ENCODE measurements at regions not wholly inside any gene's neighbourhood (a gene's known extent, or its start where the extent isn't known, plus 50 kb on each side); places are given as distances from the start of the nearest gene placed in this dataset.
"Not testable (repeated sequence)": the region's sequence is repeated elsewhere in the genome, so short reads cannot be mapped to it uniquely, and the experiment has no call there.

DNA sequence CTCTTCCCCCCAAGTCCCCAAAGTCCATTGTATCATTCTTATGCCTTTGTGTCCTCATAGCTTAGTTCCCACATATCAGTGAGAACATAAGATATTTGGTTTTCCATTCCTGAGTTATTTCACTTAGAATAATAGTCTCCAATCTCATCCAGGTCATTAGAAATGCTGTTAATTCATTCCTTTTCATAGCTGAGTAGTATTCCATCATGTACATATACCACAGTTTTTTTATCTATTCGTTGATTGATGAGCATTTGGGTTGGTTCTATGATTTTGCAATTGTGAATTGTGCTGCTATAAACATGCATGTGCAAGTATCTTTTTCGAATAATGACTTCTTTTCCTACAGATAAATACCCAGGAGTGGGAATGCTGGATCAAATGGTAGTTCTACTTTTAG, 359.6 kb downstream of the ADAMTS20 start:
- DNase-seq (ENCODE audit: low read depth in 2 of 2): not testable (repeated sequence)

DNA sequence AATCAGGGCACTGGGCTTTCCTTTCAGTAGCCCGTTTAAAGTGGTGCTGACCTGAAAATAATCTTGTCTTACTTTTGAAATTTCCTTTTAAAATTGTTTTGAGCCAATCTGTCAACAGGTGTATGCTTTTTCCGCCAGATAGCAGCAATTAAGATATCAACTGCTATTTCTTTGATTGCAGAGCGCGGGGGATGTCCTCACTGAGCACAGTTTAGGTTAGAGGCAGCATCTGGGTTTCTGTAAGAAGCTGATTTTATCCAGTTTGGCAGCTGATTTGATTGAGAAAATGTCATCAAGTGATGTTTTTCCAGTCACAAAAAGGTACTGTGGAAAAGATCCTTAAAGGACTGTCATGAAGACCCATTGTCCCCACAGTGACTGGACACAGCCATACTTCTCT, 371.8 kb downstream of the ADAMTS20 start:
- DNase-seq (ENCODE audit: low read depth in 2 of 2): no peak

DNA sequence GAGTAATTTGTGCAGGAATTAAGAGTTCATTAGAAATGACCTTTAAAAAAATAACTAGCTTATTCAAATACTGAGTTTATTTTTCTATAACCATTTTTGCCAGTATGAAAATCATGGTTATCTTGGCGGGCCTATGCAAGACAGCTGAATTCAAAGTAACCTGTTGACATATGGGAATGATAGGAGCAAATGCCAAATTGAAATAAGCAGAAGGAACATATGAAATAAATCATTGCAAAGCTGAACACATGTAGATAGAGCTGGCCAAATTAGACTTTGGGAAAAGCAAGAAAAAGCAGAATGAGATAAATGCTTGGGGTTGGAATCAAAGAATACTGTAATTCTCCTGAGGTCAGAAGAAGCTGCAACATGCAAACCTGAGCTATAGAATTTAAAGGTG, 372.5 kb downstream of the ADAMTS20 start:
- no peak for DNase-seq (ENCODE audit: low read depth in 2 of 2)

DNA sequence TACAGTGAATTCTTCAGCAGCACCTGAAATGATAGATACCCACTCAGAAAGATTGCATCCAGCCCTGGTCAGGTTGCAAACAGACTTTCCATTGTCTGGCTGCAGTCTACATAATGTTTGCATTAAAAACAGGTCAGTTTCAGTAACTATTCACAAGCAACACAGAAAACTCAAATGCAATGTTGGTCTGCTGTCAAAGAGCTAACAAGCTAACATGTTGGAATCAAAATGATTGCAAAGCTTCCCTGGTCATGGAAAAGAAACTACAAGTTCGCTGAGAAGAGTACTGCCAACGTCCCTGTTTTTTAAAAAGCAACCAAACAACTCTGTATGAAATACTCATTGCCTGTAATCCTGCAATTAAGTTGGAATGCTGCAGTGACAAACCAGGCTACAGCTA, 374.7 kb downstream of the ADAMTS20 start:
- no peak for DNase-seq (ENCODE audit: low read depth in 2 of 2)

- DNase-seq (ENCODE audit: low read depth in 2 of 2): no peak
These were observed 382.8 kb downstream of the ADAMTS20 start for GRCh38 chr12:43169115-43169681.

GRCh38 chr12:43167691-43168090, 384.3 kb downstream of the ADAMTS20 start:
- DNase-seq (ENCODE audit: low read depth in 2 of 2): peak in 1 of 2 donors; percentile 28

DNA sequence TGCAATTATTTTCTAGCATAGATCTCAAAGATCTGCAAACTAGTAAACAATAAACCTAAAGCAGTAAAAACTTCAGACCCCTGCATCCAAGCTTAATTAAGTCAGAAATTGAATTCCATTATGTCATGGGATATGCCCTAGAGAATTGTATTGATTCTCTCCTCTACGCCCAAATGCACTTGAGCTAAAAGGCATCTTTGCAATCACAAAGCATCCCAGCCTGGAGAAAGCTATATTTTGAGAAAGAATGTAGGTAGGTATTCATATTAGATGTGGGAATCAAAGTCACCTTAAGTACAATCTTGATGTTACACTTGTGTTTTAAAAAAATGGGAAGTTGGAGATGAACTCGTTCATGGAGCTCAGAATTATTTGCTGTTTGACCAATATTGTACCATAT, 386.7 kb downstream of the ADAMTS20 start:
- DNase-seq (ENCODE audit: low read depth in 2 of 2): no peak

- DNase-seq (ENCODE audit: low read depth in 2 of 2): no peak
These were observed 389.9 kb downstream of the ADAMTS20 start for GRCh38 chr12:43162138-43162537.

GRCh38 chr12:43159506-43159905, 392.5 kb downstream of the ADAMTS20 start:
- no peak for DNase-seq (ENCODE audit: low read depth in 2 of 2)

GRCh38 chr12:43158126-43158525, 393.9 kb downstream of the ADAMTS20 start:
- no peak for DNase-seq (ENCODE audit: low read depth in 2 of 2)

DNA sequence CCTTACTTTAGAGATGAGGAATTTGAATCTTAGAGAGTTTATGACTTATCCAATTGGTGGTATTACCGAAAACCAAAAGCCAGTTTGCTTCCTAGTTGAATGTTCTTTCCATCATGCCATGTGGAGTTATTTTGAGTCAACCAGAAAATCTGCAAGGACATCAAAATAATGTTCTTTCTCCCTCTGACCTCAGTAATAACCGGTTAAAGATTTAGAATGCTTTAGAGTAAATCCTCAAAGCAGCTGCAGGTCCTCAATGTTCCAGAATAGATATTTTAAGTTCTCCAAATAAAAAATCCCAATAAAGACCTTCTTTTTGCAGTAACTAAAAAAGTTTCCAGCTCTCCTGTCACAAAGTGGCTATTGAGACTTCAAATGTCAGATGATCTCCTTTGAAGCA, 396.6 kb downstream of the ADAMTS20 start:
- DNase-seq (ENCODE audit: low read depth in 2 of 2): no peak

DNA sequence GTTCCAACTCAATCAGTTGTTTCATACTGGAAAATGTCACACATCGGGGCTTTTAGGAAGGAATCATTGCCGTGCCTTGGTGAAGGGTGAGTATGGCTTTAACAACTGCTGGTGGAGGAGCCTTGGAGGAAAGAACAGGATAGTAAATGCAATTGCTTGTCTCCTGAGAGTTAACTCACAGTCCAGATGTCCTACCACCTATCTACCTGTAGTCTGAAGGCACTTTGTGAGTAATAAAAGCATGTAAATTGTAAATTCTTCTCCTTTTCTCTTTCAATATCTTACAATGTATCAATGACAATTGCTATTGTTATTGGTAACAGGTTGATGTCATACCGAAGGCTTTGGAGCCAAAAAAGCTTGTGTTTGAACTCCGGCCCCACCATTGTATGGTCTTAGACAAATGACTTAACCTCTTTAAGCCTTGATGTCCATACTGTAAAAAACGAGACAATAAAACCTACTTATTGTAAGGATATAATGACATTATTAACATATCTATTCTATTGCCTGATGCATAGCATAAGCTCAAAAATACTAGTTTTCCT, 397.4 kb downstream of the ADAMTS20 start:
- DNase-seq (ENCODE audit: low read depth in 2 of 2): no peak

DNA sequence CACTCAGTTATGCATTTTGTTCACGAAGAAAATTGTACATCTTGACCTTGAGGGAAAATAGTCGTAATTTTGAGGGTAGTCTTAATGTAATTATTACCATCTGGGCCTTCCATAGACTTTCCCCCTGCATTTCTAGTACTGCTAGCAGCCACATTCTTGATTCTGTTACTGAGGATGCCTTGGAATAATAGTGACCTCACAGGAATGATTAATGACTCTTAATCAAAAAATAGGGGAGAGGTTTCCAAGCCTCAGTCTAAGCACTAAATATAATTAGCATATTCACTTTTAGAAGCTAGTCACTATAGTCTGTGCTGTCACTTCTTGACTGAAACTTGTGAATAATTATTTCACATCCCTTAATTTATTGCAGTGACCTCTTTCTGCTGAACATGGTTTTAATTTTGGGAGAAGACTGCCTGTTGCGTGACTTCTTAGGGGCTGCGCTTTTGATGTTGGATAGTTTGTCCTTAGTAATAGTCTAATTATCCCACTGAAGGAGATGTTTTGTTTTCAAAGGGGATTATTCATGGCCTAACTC, 400.5 kb downstream of the ADAMTS20 start:
- no peak for DNase-seq (ENCODE audit: low read depth in 2 of 2)

DNA sequence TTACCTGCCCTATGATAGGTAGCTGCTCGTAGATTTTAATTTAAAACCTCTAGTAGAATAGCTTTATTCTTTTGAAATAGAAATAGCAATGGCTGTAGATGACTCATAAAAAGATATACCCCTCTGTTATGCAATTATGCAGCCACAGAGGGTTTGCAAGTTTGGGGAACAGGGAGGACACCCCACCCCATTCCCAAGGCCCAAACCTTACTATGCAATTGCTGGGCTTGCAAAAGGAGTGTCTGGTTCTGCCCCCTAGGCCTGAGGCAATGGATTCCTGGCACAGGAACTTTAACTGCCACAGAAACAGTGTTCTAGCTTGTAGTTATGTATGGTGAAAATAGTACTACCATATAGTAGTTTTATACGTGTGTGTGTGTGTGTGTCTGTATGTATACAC, 403.3 kb downstream of the ADAMTS20 start:
- DNase-seq (ENCODE audit: low read depth in 2 of 2): no peak

DNA sequence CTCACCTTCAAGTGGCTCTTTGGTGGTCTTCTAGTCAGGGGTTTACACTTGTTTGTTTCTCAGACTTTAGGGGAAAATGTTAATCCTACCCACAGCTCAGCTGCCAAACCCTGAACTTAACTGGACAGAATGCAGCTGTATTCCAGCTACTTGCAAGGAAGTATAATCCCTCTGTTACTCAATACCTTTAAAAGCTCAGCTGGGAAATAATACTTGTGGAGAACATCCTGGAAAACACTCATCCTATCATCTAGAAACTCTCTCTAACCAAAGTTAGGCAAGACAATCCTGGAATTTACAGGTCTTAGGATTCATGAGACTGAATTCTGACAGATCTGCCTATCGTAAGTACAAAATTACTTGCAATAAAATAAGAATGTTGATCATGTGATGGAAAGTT, 404.1 kb downstream of the ADAMTS20 start:
- no peak for DNase-seq (ENCODE audit: low read depth in 2 of 2)

GRCh38 chr12:43145481-43145880, 406.5 kb downstream of the ADAMTS20 start:
- no peak for DNase-seq (ENCODE audit: low read depth in 2 of 2)

GRCh38 chr12:43143278-43143677, 408.7 kb downstream of the ADAMTS20 start:
- no peak for DNase-seq (ENCODE audit: low read depth in 2 of 2)

DNA sequence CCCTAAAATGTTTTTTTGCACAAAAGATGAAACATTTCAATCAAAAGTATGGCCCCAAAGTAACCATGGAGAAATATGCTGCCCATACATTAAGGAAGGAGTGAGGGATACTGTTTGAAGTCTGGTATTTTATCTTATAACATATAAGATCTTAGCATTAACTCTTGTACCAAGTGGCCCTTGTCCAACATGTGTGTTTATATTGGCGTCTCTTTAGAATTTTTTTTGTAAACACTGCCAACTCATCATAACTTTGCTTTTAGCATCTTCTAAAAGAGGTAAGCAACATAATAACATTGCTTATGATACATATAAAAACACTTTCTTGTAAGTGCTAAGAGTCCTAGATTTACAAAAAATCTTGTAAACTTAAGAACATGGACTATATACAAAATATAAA, 419.7 kb downstream of the ADAMTS20 start:
- DNase-seq (ENCODE audit: low read depth in 2 of 2): no peak

DNA sequence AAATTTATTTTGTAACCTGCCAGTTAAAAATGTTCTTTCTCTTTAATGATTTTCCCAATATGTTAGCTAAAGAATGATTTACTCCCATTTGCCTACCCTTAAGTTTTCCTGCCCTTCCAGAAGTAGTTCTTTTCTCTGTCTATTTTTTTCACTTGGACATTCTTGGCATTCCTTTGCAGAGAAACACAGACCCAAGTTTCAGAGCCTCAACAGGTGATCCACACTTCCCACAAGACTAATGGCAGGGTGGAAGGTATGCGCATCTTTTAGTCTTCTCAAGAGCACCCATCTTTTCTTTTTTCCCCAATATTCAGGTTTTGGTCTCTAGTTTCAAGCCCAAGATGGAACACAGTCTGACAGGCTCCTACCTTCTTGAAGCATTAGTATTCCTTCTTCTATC, 420.7 kb downstream of the ADAMTS20 start:
- DNase-seq (ENCODE audit: low read depth in 2 of 2): no peak

GRCh38 chr12:43127886-43128549, 424.0 kb downstream of the ADAMTS20 start:
- DNase-seq (ENCODE audit: low read depth in 2 of 2): no peak

GRCh38 chr12:43126652-43127375, 425.2 kb downstream of the ADAMTS20 start:
- no peak for DNase-seq (ENCODE audit: low read depth in 2 of 2)

- no peak for DNase-seq (ENCODE audit: low read depth in 2 of 2)
These were observed 428.5 kb downstream of the ADAMTS20 start for GRCh38 chr12:43123461-43123860.

Measured in lung microvascular endothelial cell (primary cell).